ENCODE measurements at regions not wholly inside any gene's neighbourhood (a gene's known extent, or its start where the extent isn't known, plus 50 kb on each side); places are given as distances from the start of the nearest gene placed in this dataset.
"Not testable (repeated sequence)": the region's sequence is repeated elsewhere in the genome, so short reads cannot be mapped to it uniquely, and the experiment has no call there.

DNA sequence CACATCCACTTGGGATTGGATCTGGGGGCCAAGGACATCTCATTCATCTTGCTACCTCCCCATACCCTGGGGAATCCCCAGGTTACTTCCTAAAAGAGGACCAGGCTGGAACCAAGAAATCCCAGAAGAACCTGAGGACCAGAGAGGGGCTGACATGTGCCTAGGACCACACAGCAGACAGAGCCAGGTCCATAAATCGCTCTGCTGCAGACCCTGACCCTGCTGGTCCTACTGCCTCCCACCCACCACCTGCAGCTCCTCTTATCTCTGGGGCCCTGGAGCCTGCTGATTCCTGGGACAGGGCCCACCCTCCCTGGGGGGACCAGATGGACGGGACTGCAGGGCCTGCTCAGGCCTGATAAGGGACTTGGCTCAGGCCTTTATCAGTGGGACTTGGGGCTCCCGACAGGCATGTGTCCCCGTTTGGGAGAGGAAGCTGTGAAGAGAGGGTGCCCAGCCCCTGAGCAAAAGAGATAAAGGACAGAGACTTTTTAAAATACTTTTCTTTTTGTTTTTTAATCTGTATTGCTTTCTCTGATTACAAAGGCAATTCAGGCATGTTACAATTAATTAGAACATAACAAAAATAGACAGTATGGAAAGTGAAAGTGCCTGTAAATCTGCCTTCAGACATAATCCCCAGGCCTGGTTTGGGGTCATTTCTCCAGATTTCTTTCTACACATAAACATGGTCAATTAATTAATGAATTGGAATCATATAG, 101.3 kb upstream of the LARP1 start:
- in situ Hi-C loops (cut with HindIII; ENCODE audit: low sequenced_read_pairs), result no loop called here
- no peak for DNase-seq (ENCODE audit: low read depth)
- TF ChIP-seq, protein P1, sequence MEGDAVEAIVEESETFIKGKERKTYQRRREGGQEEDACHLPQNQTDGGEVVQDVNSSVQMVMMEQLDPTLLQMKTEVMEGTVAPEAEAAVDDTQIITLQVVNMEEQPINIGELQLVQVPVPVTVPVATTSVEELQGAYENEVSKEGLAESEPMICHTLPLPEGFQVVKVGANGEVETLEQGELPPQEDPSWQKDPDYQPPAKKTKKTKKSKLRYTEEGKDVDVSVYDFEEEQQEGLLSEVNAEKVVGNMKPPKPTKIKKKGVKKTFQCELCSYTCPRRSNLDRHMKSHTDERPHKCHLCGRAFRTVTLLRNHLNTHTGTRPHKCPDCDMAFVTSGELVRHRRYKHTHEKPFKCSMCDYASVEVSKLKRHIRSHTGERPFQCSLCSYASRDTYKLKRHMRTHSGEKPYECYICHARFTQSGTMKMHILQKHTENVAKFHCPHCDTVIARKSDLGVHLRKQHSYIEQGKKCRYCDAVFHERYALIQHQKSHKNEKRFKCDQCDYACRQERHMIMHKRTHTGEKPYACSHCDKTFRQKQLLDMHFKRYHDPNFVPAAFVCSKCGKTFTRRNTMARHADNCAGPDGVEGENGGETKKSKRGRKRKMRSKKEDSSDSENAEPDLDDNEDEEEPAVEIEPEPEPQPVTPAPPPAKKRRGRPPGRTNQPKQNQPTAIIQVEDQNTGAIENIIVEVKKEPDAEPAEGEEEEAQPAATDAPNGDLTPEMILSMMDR (IDR thresholded peaks at IDR 0.05; ENCODE audit: low read depth, low read length, missing control alignments), result no peak
- no peak overlapping the region for H3K4me3 ChIP-seq (ENCODE audit: low read depth, low read length)

DNA sequence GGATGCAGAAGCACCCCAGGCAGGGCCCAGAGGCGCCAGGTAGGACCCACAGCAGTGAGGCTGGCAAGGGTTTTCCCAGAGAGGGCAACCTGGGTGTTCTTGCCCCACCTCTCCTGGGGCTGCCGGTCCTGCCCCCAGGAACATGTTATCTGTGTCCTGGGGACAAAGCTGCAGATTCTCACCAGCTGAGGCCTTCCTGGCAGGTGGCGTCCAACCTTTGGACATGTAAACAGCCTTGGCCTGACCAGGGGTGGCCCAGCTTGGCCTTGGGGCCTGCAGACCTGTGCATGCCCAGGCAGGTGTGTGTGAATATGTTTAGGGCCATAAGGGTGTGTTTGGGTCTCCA, 101.8 kb upstream of the LARP1 start:
- DNase-seq (ENCODE audit: low read depth), result no peak
- H3K4me3 ChIP-seq (ENCODE audit: low read depth, low read length), result no peak overlapping the region
- TF ChIP-seq, protein P1 (IDR thresholded peaks at IDR 0.05; ENCODE audit: low read depth, low read length, missing control alignments), result no peak
- in situ Hi-C loops (cut with HindIII; ENCODE audit: low sequenced_read_pairs), result no loop called here

- no peak for DNase-seq (ENCODE audit: low read depth)
- in situ Hi-C loops (cut with HindIII; ENCODE audit: low sequenced_read_pairs), result no loop called here
- TF ChIP-seq, protein P1 (IDR thresholded peaks at IDR 0.05; ENCODE audit: low read depth, low read length, missing control alignments), result no peak
- H3K4me3 ChIP-seq (ENCODE audit: low read depth, low read length), result no peak overlapping the region
Measured at GRCh38 chr5:154652746-154653417, 102.3 kb upstream of the LARP1 start.

- in situ Hi-C loops (cut with HindIII; ENCODE audit: low sequenced_read_pairs); DNase-seq (ENCODE audit: low read depth); H3K4me3 ChIP-seq (ENCODE audit: low read depth, low read length): not testable (repeated sequence)
Measured at GRCh38 chr5:154651795-154652194, 103.4 kb upstream of the LARP1 start.

DNA sequence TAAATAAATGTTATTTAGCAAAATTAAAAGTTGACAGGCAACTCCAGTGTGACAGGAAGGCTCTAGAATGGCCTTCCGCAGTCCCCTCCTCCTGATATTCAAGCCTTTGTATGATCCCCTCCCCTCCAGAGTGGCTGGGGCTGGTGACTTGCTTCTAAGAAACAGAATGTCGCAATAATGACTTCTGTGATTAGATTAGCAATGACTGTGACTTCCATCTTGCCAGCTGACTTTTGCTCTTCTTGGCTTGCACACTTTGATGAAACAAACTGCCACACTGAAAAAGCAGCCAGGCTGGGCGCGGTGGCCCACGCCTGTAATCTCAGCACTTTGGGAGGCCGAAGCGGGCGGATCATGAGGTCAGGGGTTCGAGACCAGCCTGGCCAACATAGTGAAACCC, 106.5 kb upstream of the LARP1 start:
- in situ Hi-C loops (cut with HindIII; ENCODE audit: low sequenced_read_pairs), result no loop called here
- TF ChIP-seq, protein P1 (IDR thresholded peaks at IDR 0.05; ENCODE audit: low read depth, low read length, missing control alignments), result no peak
- no peak for DNase-seq (ENCODE audit: low read depth)
- no peak overlapping the region for H3K4me3 ChIP-seq (ENCODE audit: low read depth, low read length)

GRCh38 chr5:154648229-154648628, 106.9 kb upstream of the LARP1 start:
- no peak for DNase-seq (ENCODE audit: low read depth)
- H3K4me3 ChIP-seq (ENCODE audit: low read depth, low read length), result no peak overlapping the region
- TF ChIP-seq, protein P1 (IDR thresholded peaks at IDR 0.05; ENCODE audit: low read depth, low read length, missing control alignments), result no peak
- in situ Hi-C loops (cut with HindIII; ENCODE audit: low sequenced_read_pairs), result no loop called here

- H3K4me3 ChIP-seq (ENCODE audit: low read depth, low read length), result no peak overlapping the region
- no peak for DNase-seq (ENCODE audit: low read depth)
- in situ Hi-C loops (cut with HindIII; ENCODE audit: low sequenced_read_pairs), result no loop called here
- TF ChIP-seq, protein P1 (IDR thresholded peaks at IDR 0.05; ENCODE audit: low read depth, low read length, missing control alignments), result no peak
Measured at GRCh38 chr5:154647761-154648145, 107.4 kb upstream of the LARP1 start.

All from astrocyte of the cerebellum (primary cell).